ENCODE measurements at regions not wholly inside any gene's neighbourhood (a gene's known extent, or its start where the extent isn't known, plus 50 kb on each side); places are given as distances from the start of the nearest gene placed in this dataset.

DNA sequence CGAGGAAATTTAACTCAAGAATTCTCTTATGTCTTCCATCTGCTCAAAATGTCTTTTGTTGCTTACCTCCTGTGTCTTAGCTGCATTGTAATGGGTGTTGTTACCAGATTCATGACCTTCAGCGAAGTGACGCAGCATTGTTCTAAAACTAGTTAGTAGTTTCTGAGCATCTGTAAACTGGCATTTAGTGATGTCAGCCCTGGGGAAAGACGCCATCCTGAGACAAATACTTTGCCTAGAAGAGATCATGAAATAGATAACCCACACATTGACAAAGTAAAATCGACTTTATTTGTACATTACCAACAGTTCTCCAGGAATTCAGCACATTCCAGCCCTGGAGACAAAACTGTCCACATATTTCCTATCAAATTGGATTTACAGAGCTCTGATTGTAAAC is 87.8 kb downstream of the GPAM start:
- TF ChIP-seq, protein P1, sequence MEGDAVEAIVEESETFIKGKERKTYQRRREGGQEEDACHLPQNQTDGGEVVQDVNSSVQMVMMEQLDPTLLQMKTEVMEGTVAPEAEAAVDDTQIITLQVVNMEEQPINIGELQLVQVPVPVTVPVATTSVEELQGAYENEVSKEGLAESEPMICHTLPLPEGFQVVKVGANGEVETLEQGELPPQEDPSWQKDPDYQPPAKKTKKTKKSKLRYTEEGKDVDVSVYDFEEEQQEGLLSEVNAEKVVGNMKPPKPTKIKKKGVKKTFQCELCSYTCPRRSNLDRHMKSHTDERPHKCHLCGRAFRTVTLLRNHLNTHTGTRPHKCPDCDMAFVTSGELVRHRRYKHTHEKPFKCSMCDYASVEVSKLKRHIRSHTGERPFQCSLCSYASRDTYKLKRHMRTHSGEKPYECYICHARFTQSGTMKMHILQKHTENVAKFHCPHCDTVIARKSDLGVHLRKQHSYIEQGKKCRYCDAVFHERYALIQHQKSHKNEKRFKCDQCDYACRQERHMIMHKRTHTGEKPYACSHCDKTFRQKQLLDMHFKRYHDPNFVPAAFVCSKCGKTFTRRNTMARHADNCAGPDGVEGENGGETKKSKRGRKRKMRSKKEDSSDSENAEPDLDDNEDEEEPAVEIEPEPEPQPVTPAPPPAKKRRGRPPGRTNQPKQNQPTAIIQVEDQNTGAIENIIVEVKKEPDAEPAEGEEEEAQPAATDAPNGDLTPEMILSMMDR (conservative IDR thresholded peaks at IDR 0.05; ENCODE audit: low read depth in 2 of 2) = no peak
- TF ChIP-seq STAT1 (IDR thresholded peaks at IDR 0.05; ENCODE audit: unreplicated experiment) (no peak), CREB1 (CRISPR knock-in tag; IDR thresholded peaks at IDR 0.05; ENCODE audit: low read depth) (no peak), POLR2AphosphoS5 (IDR thresholded peaks at IDR 0.05; ENCODE audit: low read depth) (no peak), JUNB (IDR thresholded peaks at IDR 0.05; ENCODE audit: unreplicated experiment) (no peak), EZH2phosphoT487 (IDR thresholded peaks at IDR 0.05; ENCODE audit: unreplicated experiment) (no peak)
- TF ChIP-seq, protein P2, sequence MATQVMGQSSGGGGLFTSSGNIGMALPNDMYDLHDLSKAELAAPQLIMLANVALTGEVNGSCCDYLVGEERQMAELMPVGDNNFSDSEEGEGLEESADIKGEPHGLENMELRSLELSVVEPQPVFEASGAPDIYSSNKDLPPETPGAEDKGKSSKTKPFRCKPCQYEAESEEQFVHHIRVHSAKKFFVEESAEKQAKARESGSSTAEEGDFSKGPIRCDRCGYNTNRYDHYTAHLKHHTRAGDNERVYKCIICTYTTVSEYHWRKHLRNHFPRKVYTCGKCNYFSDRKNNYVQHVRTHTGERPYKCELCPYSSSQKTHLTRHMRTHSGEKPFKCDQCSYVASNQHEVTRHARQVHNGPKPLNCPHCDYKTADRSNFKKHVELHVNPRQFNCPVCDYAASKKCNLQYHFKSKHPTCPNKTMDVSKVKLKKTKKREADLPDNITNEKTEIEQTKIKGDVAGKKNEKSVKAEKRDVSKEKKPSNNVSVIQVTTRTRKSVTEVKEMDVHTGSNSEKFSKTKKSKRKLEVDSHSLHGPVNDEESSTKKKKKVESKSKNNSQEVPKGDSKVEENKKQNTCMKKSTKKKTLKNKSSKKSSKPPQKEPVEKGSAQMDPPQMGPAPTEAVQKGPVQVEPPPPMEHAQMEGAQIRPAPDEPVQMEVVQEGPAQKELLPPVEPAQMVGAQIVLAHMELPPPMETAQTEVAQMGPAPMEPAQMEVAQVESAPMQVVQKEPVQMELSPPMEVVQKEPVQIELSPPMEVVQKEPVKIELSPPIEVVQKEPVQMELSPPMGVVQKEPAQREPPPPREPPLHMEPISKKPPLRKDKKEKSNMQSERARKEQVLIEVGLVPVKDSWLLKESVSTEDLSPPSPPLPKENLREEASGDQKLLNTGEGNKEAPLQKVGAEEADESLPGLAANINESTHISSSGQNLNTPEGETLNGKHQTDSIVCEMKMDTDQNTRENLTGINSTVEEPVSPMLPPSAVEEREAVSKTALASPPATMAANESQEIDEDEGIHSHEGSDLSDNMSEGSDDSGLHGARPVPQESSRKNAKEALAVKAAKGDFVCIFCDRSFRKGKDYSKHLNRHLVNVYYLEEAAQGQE (IDR thresholded peaks at IDR 0.05; ENCODE audit: unreplicated experiment) = no peak
